Stimulated activated CD8-positive, alpha-beta memory T cell treated with anti-CD3 and anti-CD28 coated beads, Interleukin-4, amount 100 ng/mL, for 48 hours (primary cell): ENCODE measurements at regions not wholly inside any gene's neighbourhood (a gene's known extent, or its start where the extent isn't known, plus 50 kb on each side); places are given as distances from the start of the nearest gene placed in this dataset.
A peak's percentile ranks its signal among the peaks of the same experiment; 100 is the strongest.
"Not testable (repeated sequence)": the region's sequence is repeated elsewhere in the genome, so short reads cannot be mapped to it uniquely, and the experiment has no call there.

ENCODE experiments used
- DNase-seq: peaks from one replicate; pipeline ENCODE4 v3.0.0-alpha.2; 2020

GRCh38 chr20:41716436-41716835 lies 98.3 kb upstream of the CHD6 start:
- DNase-seq: no peak

GRCh38 chr20:41715526-41715925 lies 97.3 kb upstream of the CHD6 start:
- DNase-seq: no peak

DNA sequence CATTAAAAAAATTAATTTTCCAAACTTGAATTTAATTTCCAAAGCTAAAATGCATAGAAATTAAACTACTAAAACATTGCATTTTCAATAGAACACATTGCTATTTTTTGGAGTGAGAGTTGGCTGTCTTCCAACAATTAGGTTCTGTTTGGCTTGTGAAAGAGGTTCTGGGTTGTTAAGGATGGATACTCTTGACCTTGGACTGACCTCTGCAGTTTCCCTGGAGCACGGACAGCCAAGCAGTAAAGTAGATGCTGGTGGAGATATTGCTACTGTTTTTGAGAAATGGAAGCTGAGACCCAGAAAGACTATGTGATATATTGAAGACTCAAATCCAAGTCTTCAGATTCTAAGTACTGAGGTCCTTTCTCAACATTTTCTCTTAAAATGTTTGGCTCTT lies 95.9 kb upstream of the CHD6 start:
- no peak for DNase-seq

DNA sequence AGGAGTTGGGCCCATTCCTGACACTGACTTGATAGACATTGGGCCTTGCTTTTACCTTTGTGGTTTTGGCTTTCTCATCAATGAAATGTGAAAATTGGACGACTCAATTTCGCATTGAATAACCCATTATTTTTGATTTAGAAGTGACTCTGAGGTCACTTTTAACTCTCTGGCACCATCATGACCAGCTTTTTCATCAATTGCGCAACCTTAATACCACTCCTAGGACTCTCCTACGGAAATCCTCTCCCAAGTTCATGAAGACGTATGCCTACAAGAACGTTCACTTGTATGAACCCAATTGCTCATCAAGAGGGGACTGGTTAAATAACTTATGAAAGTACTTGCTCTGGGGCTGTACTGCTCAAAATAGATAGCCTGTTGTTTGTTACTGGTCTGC lies 86.7 kb upstream of the CHD6 start:
- DNase-seq: no peak

DNA sequence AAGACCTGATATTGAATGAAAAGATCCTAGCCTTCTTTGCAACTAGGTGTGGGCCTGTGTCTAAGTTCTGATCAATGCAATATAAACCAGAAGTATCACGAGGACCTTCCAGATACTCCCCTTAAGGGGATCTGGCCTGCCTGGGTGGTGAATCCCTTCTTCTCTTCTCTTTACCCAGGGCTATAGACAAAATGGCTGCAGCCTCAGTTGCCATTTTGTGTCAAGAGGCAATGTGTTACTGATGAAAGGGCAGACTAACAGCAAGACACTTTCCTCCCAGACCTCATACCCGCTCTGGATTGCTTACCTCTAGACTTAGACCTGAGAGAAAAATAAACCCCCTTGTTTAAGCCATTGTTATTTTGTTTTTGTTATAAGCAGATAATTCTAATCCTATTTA lies 84.5 kb upstream of the CHD6 start:
- no peak for DNase-seq

DNA sequence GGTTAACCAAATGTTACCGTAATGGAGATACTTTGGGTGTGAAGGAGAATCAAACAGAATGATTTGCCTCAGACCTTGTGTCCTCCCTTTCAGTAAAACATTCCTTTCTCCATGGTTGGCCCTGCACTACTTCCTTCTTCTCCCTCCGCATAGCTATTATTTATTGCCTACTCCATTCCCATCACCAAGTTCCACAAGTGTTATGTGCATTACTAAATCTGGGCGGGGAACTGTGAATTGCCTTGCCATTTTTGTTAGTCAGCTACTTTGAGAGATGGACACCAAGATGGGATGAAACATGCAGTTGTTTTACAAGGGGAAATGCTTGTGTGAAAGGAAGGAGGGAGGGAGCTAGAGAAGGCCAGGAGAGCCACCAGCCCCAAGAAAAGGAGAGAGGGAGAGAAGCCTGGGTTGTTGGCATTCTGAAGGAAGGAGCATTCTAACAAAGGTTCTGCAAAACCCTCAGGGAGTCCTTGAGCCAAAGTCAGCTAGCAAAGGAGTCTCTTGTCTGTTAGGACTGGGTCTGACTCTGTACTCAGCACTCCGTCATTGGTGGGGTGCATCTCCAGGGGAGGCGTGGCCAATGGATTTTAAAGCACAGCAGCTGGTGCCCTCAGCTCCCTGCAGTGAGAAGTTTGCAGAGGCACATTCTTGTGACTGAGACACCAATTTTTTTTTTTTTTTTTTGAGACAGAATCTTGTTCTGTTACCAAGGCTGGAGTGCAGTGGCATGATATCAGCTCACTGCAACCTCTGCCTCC lies 83.6 kb upstream of the CHD6 start:
- DNase-seq: no peak

- DNase-seq: not testable (repeated sequence)
Measured at GRCh38 chr20:41699673-41700072, 81.5 kb upstream of the CHD6 start.

- no peak for DNase-seq
Measured at GRCh38 chr20:41697861-41698559, 79.8 kb upstream of the CHD6 start.

- no peak for DNase-seq
Measured at GRCh38 chr20:41696428-41696827, 78.3 kb upstream of the CHD6 start.

DNA sequence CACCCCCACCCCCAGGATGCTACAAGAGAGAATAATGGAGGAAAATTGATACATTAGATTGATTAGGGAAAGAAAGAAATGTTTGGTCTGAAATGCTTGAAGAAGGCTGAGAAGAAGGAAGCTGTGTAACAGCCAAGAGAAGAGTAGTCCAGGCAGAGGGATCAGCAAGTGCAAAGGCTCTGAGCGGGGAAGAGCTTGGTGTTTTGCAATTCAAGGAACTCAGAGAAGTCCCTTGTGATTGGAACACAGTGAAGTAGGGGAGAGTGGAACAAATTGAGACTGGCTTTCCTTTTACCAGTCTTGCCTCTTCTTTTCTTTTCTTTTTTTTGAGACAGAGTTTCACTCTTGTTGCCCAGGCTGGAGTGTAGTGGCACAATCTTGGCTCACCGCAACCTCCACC lies 76.6 kb upstream of the CHD6 start:
- no peak for DNase-seq

GRCh38 chr20:41693136-41693979 lies 75.2 kb upstream of the CHD6 start:
- peak; percentile 78 for DNase-seq

DNA sequence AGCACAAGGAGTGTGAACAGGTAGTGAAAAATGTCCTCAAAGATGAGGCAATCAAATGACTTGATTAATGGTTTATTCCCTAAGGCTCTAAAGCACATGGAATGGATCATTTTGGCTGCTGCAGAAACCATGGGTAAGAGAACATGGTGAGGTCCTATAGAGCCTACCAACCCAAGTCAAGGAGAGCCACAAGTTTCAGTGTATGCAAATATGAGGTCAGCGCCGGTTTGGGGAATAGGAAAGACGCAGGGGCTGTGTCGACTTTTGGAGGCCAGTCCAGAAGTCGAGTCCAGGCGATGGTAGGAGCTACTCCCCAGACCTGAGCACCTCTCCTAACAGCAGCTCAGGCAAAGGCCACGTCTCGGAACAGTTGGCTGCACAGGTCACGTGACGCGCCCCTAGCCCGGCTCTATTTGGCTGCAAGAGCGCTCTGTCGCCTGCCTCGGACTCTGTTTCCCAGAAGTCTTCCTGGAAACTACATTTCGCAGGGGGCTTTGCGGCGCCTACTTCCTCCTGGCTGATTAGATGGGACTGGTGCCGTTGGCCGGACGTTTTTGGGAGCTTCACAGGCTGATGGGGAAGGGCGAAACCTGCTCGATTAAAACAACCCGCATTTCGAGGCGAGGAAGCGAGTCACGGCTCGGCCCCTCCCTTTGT lies 74.4 kb upstream of the CHD6 start:
- peak; percentile 81 for DNase-seq

GRCh38 chr20:41691443-41691842 lies 73.3 kb upstream of the CHD6 start:
- no peak for DNase-seq

GRCh38 chr20:41690702-41691101 lies 72.5 kb upstream of the CHD6 start:
- DNase-seq: no peak

GRCh38 chr20:41686961-41687360 lies 68.8 kb upstream of the CHD6 start:
- DNase-seq: no peak

GRCh38 chr20:41685145-41685544 lies 67.0 kb upstream of the CHD6 start:
- DNase-seq: not testable (repeated sequence)

DNA sequence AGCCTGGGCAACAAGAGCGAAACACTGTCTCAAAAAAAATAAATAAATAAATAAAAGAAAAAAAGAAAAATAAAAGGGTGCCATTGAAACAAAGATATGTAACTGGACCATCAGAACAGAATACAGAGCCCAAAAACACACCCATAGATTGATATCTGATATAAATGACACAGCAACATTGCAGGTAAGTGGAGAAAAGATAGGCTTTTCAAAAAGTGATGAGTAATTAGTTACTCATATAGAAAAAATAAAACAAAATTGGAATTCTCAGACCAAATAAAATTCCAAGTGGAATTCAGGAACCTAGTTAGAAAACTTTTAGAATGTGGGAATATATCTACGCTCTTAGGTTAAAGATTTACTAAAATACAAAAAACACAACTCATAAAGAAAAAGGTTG lies 60.6 kb upstream of the CHD6 start:
- no peak for DNase-seq

GRCh38 chr20:41672282-41672681 lies 54.1 kb upstream of the CHD6 start:
- no peak for DNase-seq

- no peak for DNase-seq
Measured at GRCh38 chr20:41671143-41671542, 53.0 kb upstream of the CHD6 start.

DNA sequence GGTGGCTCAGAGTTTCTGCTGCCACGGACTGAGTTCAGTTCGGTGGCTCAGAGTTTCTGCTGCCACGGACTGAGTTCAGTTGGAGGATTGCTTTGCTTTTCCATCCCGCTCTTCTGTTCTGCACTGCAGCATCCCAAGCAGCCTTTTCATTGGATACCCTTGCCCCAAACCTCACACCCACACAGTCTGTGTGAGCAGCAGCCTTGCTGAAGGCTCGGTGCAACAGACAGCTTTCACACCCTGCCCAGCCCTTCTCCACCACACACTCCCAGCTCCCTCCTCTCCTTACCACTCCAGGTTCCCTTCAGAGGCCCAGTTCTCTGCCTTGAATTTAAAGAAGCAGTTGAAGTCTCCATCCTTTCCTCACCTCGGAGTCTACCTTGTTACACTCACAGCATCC lies 52.5 kb upstream of the CHD6 start:
- DNase-seq: no peak

GRCh38 chr20:41669708-41670263 lies 51.6 kb upstream of the CHD6 start:
- DNase-seq: no peak

DNA sequence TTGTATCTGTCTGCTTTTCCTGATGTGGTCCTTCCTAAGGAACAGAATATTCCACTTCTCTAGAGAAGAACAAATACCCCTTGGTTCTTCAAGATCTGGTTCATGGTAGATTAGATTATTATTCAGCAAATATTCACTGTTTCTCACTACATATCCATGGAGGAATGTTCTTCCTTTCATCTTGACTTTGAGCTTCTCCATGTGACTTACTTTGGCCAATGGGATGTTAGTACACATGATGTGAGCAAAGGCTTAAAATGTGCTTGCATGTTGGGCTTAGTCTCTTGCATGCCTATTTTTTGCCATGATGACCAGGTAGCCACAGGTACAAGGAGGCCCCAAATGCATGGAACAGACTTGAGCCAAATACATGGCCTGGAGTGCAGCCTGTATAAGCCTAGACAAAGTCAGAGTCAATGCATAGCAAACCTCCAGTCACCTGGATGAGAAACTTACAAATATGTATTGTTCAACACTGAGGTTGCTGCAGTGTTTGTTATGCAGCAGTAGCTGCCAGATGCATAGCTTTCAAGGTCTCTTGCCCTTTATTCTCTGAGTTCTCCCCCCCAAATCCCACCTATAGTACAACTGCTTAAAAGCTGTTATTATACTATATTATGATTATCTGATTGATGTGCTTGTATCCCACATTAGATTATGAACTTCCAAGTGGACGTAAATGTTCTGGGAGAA lies 50.0 kb upstream of the CHD6 start:
- no peak for DNase-seq
